Uterus (tissue), 3 donors: ENCODE measurements at regions not wholly inside any gene's neighbourhood (a gene's known extent, or its start where the extent isn't known, plus 50 kb on each side); places are given as distances from the start of the nearest gene placed in this dataset.

Experiments
- DNase-seq, 2 donors: peaks; one replicate each; pipeline ENCODE4 v3.0.0-alpha.2; 2019 to 2020
- H3K27ac ChIP-seq, 2 donors: fragments of 200-600 bp; sonication (generic); 1 replicate in 1 of 2; 2 replicates in 1 of 2; pipeline ENCODE4 v1.5.1; 2016 to 2018
- H3K27me3 ChIP-seq, 2 donors: fragments of 200-600 bp; sonication (generic); one replicate each; pipeline ENCODE4 v1.5.1; 2018 to 2019; ENCODE audit warnings: control low read depth in 1 of 2
- H3K36me3 ChIP-seq, 2 donors: fragments of 200-600 bp; sonication (generic); one replicate each; pipeline ENCODE4 v1.5.1; 2019; ENCODE audit warnings: control low read depth in 1 of 2
- H3K4me1 ChIP-seq, 2 donors: fragments of 200-600 bp; sonication (generic); one replicate each; pipeline ENCODE4 v1.5.1; 2018 to 2019; ENCODE audit warnings: control low read depth in 1 of 2
- H3K4me3 ChIP-seq, 2 donors: fragments of 200-600 bp; sonication (generic); 1 replicate in 1 of 2; 2 replicates in 1 of 2; pipeline ENCODE4 v1.5.1; 2018 to 2019; ENCODE audit warnings: mild to moderate bottlenecking in 1 of 2
- H3K9me3 ChIP-seq, 2 donors: fragments of 200-600 bp; sonication (generic); one replicate each; pipeline ENCODE4 v1.5.1; 2019; ENCODE audit warnings: control low read depth in 1 of 2
- POLR2A ChIP-seq, 2 donors: fragments of 450-650 bp; IDR thresholded peaks; one replicate each; pipeline ENCODE4 v1.6.1; 2016; ENCODE audit warnings: antibody characterized with exemption in 2 of 2, mild to moderate bottlenecking in 1 of 2, moderate library complexity in 1 of 2
- intact Hi-C: fragments of 100-400 bp; cut with DNase I; formaldehyde crosslinking; loops from one replicate; pipeline ENCODE4 v1.15.1; 2023; ENCODE audit warnings: low total_unique reads
- TF ChIP-seq, protein P1 (sequence below), 4 experiments: fragments of 200-600 bp in 2 of 4; fragments of 450-650 bp in 2 of 4; sonication (generic) in 2 of 4; IDR thresholded peaks; one replicate each; pipeline ENCODE4 v1.5.1; 2016 to 2019; ENCODE audit warnings: antibody characterized with exemption in 4 of 4, mild to moderate bottlenecking in 2 of 4, moderate library complexity in 1 of 4
- donor health status: DM: yes; HTN: yes; CAD: no.

DNA sequence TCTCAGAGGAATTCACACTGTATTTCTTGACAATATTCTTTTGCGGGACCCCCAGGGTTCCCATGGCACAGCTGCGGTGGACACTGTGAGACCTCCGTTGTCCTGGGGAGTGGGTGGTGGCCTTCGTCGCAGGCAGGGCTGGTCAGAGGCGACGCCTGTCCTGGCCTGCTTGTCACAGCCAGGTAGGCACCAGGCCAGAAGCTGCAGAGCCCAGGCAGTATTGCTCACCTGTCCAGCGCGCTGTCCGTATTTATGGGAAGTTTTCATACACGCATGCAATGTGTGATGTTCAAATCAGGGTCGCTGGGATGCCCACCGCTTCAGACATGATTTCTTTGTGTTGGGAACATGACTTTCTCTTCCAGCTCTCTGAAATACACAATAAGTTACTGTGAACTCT, 126.6 kb downstream of the RTP5 start:
- H3K4me3 ChIP-seq, result no peak overlapping the region
- no peaks in the 10 kb centered on the region for H3K4me1 ChIP-seq
- H3K9me3 ChIP-seq, result no peaks in the 10 kb centered on the region
- no peaks in the 10 kb centered on the region for H3K27me3 ChIP-seq
- intact Hi-C loops, result no loop called here
- no peak for DNase-seq
- TF ChIP-seq, protein P1, sequence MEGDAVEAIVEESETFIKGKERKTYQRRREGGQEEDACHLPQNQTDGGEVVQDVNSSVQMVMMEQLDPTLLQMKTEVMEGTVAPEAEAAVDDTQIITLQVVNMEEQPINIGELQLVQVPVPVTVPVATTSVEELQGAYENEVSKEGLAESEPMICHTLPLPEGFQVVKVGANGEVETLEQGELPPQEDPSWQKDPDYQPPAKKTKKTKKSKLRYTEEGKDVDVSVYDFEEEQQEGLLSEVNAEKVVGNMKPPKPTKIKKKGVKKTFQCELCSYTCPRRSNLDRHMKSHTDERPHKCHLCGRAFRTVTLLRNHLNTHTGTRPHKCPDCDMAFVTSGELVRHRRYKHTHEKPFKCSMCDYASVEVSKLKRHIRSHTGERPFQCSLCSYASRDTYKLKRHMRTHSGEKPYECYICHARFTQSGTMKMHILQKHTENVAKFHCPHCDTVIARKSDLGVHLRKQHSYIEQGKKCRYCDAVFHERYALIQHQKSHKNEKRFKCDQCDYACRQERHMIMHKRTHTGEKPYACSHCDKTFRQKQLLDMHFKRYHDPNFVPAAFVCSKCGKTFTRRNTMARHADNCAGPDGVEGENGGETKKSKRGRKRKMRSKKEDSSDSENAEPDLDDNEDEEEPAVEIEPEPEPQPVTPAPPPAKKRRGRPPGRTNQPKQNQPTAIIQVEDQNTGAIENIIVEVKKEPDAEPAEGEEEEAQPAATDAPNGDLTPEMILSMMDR (IDR thresholded peaks at IDR 0.05), result no peak
- TF ChIP-seq POLR2A (IDR thresholded peaks at IDR 0.05), result no peak
- H3K27ac ChIP-seq, result no peak overlapping the region
- no peaks in the 10 kb centered on the region for H3K36me3 ChIP-seq

DNA sequence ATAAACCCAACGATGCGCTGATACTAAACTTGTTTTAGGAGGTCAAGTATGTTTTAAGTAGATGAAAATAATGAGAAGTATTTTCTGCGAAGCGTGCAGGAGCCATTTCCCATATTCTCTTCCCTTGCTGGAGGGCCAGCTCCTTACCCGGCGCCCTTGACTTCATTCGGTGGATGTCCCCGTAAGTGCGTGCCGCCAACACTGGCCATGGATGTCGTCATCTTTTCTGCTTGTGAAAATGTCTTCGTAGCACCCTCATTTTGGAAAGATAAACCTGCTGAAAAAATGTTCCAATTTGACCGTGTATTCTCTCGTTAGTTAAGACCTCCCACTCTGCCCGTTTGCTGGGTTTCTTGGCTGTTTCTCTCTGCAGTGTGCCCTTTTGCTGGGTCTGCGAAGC, 127.5 kb downstream of the RTP5 start:
- intact Hi-C loops, result no loop called here
- no peak overlapping the region for H3K27ac ChIP-seq
- TF ChIP-seq, protein P1 (IDR thresholded peaks at IDR 0.05), result no peak

DNA sequence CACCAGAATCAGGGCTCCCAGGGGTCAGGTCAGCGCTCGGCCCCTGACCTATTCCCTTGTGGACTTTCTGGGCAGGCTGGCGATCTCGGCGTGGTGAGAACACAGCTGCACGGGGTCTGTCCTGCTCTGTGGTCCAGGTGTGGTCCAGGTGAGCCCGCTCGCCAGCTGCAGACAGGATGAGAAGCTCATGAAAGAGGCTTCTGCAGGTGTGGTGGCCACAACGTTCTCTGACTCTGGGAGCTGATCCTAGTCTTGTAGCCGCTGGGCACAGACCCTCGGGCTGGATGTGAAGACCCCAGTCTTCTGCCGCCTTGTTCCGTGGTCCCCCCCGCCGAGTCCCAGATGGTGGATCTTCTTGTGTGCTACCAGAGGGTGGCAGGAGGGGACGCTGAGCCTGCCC, 129.7 kb downstream of the RTP5 start:
- no peak overlapping the region for H3K27ac ChIP-seq
- H3K4me3 ChIP-seq, result no peak overlapping the region
- no peaks in the 10 kb centered on the region for H3K9me3 ChIP-seq
- intact Hi-C loops, result no loop called here
- no peaks in the 10 kb centered on the region for H3K4me1 ChIP-seq
- TF ChIP-seq, protein P1 (IDR thresholded peaks at IDR 0.05), result no peak
- TF ChIP-seq POLR2A (IDR thresholded peaks at IDR 0.05), result no peak
- H3K27me3 ChIP-seq, result no peaks in the 10 kb centered on the region
- no peak for DNase-seq
- H3K36me3 ChIP-seq, result no peaks in the 10 kb centered on the region

More for the DNA sequence above, 127.5 kb downstream of the RTP5 start:
- Histone ChIP-seq H3K4me3 (no peak overlapping the region), H3K4me1 (no peaks in the 10 kb centered on the region), H3K9me3 (no peaks in the 10 kb centered on the region), H3K36me3 (no peaks in the 10 kb centered on the region), H3K27me3 (no peaks in the 10 kb centered on the region)
- DNase-seq, result no peak

DNA sequence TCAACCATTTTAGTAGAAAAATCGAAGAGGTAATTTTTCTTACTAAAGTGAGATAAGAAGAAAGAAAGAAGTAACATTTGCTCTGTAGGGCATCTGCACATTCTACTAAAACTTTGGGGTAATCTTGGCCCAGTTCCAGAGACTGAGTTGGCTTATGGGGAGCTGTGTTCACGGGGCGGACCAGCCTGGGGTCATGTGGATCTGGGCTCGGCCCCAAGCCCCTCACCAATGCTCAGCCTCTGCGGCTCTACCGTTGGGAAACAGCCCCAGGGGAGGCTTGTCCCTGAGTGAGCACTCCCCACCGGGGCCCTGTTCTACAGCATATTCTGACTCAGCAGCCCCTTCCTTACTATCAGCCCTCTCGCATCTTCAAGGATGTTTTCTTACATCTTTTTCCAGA, 132.3 kb downstream of the RTP5 start:
- Histone ChIP-seq H3K4me1 (no peaks in the 10 kb centered on the region), H3K27me3 (no peaks in the 10 kb centered on the region), H3K9me3 (no peaks in the 10 kb centered on the region), H3K27ac (no peak overlapping the region), H3K36me3 (no peaks in the 10 kb centered on the region), H3K4me3 (no peak overlapping the region)
- intact Hi-C loops, result no loop called here
- TF ChIP-seq, protein P1 (IDR thresholded peaks at IDR 0.05), result no peak
- TF ChIP-seq POLR2A (IDR thresholded peaks at IDR 0.05), result no peak
- DNase-seq, result no peak

DNA sequence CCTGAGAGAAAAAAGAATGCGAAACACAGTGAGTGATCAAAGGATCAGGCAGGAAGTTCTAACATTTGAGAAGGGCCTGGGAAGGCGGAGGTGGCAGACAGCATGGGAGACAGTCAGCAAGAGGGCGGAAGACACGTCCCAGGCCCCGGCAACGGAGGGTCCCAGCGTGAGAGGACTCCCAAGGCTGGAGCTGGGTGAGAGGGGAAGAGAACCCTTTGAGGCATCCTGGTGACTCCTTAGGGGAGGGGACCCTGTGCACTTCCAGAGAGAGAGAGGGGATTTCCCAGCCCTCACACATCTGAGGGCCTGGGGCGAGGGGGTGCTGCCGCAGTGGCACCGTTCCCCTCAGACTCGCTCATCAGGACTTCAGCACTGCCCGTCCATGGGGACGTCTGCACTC, 133.4 kb downstream of the RTP5 start:
- no peaks in the 10 kb centered on the region for H3K9me3 ChIP-seq
- H3K4me1 ChIP-seq, result no peaks in the 10 kb centered on the region
- no peaks in the 10 kb centered on the region for H3K27me3 ChIP-seq
- TF ChIP-seq POLR2A (IDR thresholded peaks at IDR 0.05), result no peak
- TF ChIP-seq, protein P1 (IDR thresholded peaks at IDR 0.05), result no peak
- H3K36me3 ChIP-seq, result no peaks in the 10 kb centered on the region
- no peak for DNase-seq
- intact Hi-C loops, result no loop called here
- no peak overlapping the region for H3K4me3 ChIP-seq
- no peak overlapping the region for H3K27ac ChIP-seq
